ENCODE measurements at regions not wholly inside any gene's neighbourhood (a gene's known extent, or its start where the extent isn't known, plus 50 kb on each side); places are given as distances from the start of the nearest gene placed in this dataset.
A peak's percentile ranks its signal among the peaks of the same experiment; 100 is the strongest.
"Not testable (repeated sequence)": the region's sequence is repeated elsewhere in the genome, so short reads cannot be mapped to it uniquely, and the experiment has no call there.

GRCh38 chr16:31581065-31581464 lies 53.4 kb downstream of the AHSP start:
- DNase-seq (ENCODE audit: low read depth in 2 of 2); H3K4me3 ChIP-seq (replicated peaks in 1 of 2; ENCODE audit: low read depth in 2 of 2, low read length in 2 of 2): not testable (repeated sequence)

- DNase-seq (ENCODE audit: low read depth in 2 of 2); H3K4me3 ChIP-seq (replicated peaks in 1 of 2; ENCODE audit: low read depth in 2 of 2, low read length in 2 of 2): not testable (repeated sequence)
These were observed 74.2 kb downstream of the AHSP start for GRCh38 chr16:31601737-31602384.

- no peak for DNase-seq (ENCODE audit: low read depth in 2 of 2)
- H3K4me3 ChIP-seq (replicated peaks in 1 of 2; ENCODE audit: low read depth in 2 of 2, low read length in 2 of 2), result no peak overlapping the region
- TF ChIP-seq CTCF (IDR thresholded peaks at IDR 0.05; ENCODE audit: low read depth, low read length), result no peak
These were observed 90.4 kb downstream of the AHSP start for GRCh38 chr16:31618130-31618529.

- H3K4me3 ChIP-seq (replicated peaks in 1 of 2; ENCODE audit: low read depth in 2 of 2, low read length in 2 of 2), result no peak overlapping the region
- TF ChIP-seq CTCF (IDR thresholded peaks at IDR 0.05; ENCODE audit: low read depth, low read length), result no peak
- no peak for DNase-seq (ENCODE audit: low read depth in 2 of 2)
These were observed 108.7 kb downstream of the AHSP start for GRCh38 chr16:31636433-31636832.

GRCh38 chr16:31641279-31641678 lies 113.6 kb downstream of the AHSP start:
- H3K4me3 ChIP-seq (replicated peaks in 1 of 2; ENCODE audit: low read depth in 2 of 2, low read length in 2 of 2), result no peak overlapping the region
- DNase-seq (ENCODE audit: low read depth in 2 of 2), result no peak
- TF ChIP-seq CTCF (IDR thresholded peaks at IDR 0.05; ENCODE audit: low read depth, low read length), result no peak

- not testable (repeated sequence) for H3K4me3 ChIP-seq (replicated peaks in 1 of 2; ENCODE audit: low read depth in 2 of 2, low read length in 2 of 2); DNase-seq (ENCODE audit: low read depth in 2 of 2)
These were observed 128.0 kb downstream of the AHSP start for GRCh38 chr16:31655674-31656073.

- H3K4me3 ChIP-seq (replicated peaks in 1 of 2; ENCODE audit: low read depth in 2 of 2, low read length in 2 of 2), result no peak overlapping the region
- no peak for TF ChIP-seq CTCF (IDR thresholded peaks at IDR 0.05; ENCODE audit: low read depth, low read length)
- peak in 1 of 2 donors; percentile 2 for DNase-seq (ENCODE audit: low read depth in 2 of 2)
These were observed 137.2 kb downstream of the AHSP start for GRCh38 chr16:31664683-31665482.

GRCh38 chr16:31674686-31675085 lies 147.0 kb downstream of the AHSP start:
- H3K4me3 ChIP-seq (replicated peaks in 1 of 2; ENCODE audit: low read depth in 2 of 2, low read length in 2 of 2), result no peak overlapping the region
- no peak for TF ChIP-seq CTCF (IDR thresholded peaks at IDR 0.05; ENCODE audit: low read depth, low read length)
- no peak for DNase-seq (ENCODE audit: low read depth in 2 of 2)

All from cardiac fibroblast (primary cell).